Right atrium auricular region (tissue), 2 donors: ENCODE measurements at regions not wholly inside any gene's neighbourhood (a gene's known extent, or its start where the extent isn't known, plus 50 kb on each side); places are given as distances from the start of the nearest gene placed in this dataset.
"Not testable (repeated sequence)": the region's sequence is repeated elsewhere in the genome, so short reads cannot be mapped to it uniquely, and the experiment has no call there.

Experiments
- DNase-seq: peaks from one replicate; pipeline ENCODE4 v3.0.0-alpha.2; 2019; ENCODE audit warnings: low spot score
- H3K27ac ChIP-seq, 2 donors: fragments of 200-600 bp; sonication (generic); 1 replicate in 1 of 2; 2 replicates in 1 of 2; pipeline ENCODE4 v1.5.1; 2016 to 2019
- H3K27me3 ChIP-seq, 2 donors: fragments of 200-600 bp; sonication (generic); one replicate each; pipeline versions ENCODE4 v1.5.1 to v1.6.0; 2017 to 2019
- H3K36me3 ChIP-seq: fragments of 200-600 bp; sonication (generic); one replicate; pipeline ENCODE4 v1.5.1; 2016
- H3K4me1 ChIP-seq, 2 donors: fragments of 200-600 bp; sonication (generic); one replicate each; pipeline versions ENCODE4 v1.5.1 to v1.6.0; 2017 to 2019
- H3K4me3 ChIP-seq, 2 donors: fragments of 200-600 bp; sonication (generic); 1 replicate in 1 of 2; 2 replicates in 1 of 2; pipeline ENCODE4 v1.5.1; 2017 to 2019; ENCODE audit warnings: mild to moderate bottlenecking in 1 of 2, moderate library complexity in 1 of 2
- H3K9me3 ChIP-seq, 2 donors: fragments of 200-600 bp; sonication (generic); one replicate each; pipeline ENCODE4 v1.5.1; 2019
- TF ChIP-seq, protein P1 (sequence below), 2 donors: fragments of 200-600 bp; sonication (generic); IDR thresholded peaks; one replicate each; pipeline ENCODE4 v1.5.1; 2019; ENCODE audit warnings: antibody characterized with exemption in 2 of 2

GRCh38 chr1:30464187-30464617 is 259.2 kb downstream of the MATN1 start:
- Histone ChIP-seq H3K4me1 (no peaks in the 10 kb centered on the region), H3K27ac (no peak overlapping the region), H3K9me3 (no peaks in the 10 kb centered on the region), H3K4me3 (no peak overlapping the region), H3K36me3 (no peaks in the 10 kb centered on the region), H3K27me3 (no peaks in the 10 kb centered on the region)
- TF ChIP-seq, protein P1, sequence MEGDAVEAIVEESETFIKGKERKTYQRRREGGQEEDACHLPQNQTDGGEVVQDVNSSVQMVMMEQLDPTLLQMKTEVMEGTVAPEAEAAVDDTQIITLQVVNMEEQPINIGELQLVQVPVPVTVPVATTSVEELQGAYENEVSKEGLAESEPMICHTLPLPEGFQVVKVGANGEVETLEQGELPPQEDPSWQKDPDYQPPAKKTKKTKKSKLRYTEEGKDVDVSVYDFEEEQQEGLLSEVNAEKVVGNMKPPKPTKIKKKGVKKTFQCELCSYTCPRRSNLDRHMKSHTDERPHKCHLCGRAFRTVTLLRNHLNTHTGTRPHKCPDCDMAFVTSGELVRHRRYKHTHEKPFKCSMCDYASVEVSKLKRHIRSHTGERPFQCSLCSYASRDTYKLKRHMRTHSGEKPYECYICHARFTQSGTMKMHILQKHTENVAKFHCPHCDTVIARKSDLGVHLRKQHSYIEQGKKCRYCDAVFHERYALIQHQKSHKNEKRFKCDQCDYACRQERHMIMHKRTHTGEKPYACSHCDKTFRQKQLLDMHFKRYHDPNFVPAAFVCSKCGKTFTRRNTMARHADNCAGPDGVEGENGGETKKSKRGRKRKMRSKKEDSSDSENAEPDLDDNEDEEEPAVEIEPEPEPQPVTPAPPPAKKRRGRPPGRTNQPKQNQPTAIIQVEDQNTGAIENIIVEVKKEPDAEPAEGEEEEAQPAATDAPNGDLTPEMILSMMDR (IDR thresholded peaks at IDR 0.05): no peak
- no peak for DNase-seq

GRCh38 chr1:30462826-30463425 is 260.5 kb downstream of the MATN1 start:
- TF ChIP-seq, protein P1 (IDR thresholded peaks at IDR 0.05): no peak
- Histone ChIP-seq H3K9me3 (no peaks in the 10 kb centered on the region), H3K27me3 (no peaks in the 10 kb centered on the region), H3K4me3 (no peak overlapping the region), H3K36me3 (no peaks in the 10 kb centered on the region), H3K27ac (no peak overlapping the region), H3K4me1 (no peaks in the 10 kb centered on the region)
- no peak for DNase-seq

- Histone ChIP-seq H3K9me3 (no peaks in the 10 kb centered on the region), H3K27me3 (no peaks in the 10 kb centered on the region), H3K27ac (no peak overlapping the region), H3K36me3 (no peaks in the 10 kb centered on the region), H3K4me1 (no peaks in the 10 kb centered on the region), H3K4me3 (no peak overlapping the region)
- no peak for DNase-seq
- TF ChIP-seq, protein P1 (IDR thresholded peaks at IDR 0.05): no peak
These were observed 261.2 kb downstream of the MATN1 start for GRCh38 chr1:30462166-30462565.

DNA sequence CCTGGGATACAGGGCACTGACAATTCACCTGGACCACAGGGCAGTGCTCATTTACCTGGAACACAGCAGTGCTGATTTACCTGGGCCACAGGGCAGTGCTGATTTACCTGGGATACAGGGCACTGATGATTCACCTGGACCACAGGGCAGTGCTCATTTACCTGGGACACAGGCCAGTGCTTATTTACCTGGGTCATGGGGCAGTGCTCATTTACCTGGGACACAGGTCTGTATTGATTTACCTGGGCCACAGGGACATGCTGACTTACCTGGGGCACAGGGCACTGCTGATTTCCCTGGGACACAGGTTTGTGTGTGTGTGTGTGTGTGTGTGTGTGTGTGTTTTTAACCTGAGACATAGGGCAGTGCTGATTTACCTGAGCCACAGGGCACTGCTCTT is 261.7 kb downstream of the MATN1 start:
- H3K4me1 ChIP-seq: no peaks in the 10 kb centered on the region
- TF ChIP-seq, protein P1 (IDR thresholded peaks at IDR 0.05): no peak
- no peaks in the 10 kb centered on the region for H3K36me3 ChIP-seq
- H3K4me3 ChIP-seq: no peak overlapping the region
- DNase-seq: no peak
- no peak overlapping the region for H3K27ac ChIP-seq
- H3K9me3 ChIP-seq: no peaks in the 10 kb centered on the region
- no peaks in the 10 kb centered on the region for H3K27me3 ChIP-seq

DNA sequence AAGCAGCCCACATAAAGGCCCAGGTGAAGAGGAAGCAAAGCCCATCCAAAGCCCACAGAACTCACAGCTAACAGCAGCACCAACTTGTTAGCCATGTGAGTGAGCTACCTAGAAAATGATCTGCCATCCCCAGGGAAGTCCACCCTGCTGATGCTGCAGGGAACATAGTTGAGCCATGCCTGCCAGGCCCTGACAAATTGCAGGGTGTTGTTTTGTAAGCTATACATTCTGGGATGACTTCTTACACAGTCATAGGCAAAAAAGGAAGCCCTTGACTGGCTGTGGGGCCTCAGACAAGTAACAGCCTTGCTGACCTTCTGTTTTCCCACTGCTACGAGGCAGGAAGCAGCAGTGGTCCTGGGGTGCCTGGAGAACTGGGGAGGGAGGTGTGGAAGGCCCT is 262.7 kb downstream of the MATN1 start:
- Histone ChIP-seq H3K27ac (no peak overlapping the region), H3K9me3 (no peaks in the 10 kb centered on the region), H3K36me3 (no peaks in the 10 kb centered on the region), H3K4me1 (no peaks in the 10 kb centered on the region), H3K27me3 (no peaks in the 10 kb centered on the region), H3K4me3 (no peak overlapping the region)
- TF ChIP-seq, protein P1 (IDR thresholded peaks at IDR 0.05): no peak
- no peak for DNase-seq

DNA sequence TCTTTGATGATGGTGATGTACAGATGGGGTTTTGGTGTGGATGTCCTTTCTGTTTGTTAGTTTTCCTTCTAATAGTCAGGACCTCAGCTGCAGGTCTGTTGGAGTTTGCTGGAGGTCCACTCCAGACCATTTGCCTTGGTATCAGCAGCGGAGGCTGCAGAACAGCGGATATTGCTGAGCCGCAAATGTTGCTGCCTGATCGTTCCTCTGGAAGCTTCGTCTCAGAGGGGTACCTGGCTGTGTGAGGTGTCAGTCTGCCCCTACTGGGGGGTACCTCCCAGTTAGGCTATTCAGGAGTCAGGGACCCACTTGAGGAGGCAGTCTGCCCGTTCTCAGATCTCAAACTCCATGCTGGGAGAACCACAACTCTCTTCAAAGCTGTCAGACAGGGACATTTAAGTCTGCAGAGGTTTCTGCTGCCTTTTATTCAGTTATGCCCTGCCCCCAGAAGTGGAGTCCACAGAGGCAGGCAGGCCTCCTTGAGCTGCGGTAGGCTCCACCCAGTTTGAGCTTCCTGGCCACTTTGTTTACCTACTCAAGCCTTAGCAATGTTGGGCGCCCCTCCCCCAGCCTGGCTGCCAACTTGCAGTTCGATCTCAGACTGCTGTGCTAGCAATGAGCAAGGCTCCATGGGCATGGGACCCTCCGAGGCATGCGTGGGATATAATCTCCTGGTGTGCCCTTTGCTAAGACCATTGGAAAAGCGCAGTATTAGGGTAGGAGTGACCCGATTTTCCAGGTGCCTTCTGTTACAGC is 264.5 kb downstream of the MATN1 start:
- not testable (repeated sequence) for H3K9me3 ChIP-seq, H3K27ac ChIP-seq, H3K36me3 ChIP-seq, H3K4me1 ChIP-seq, H3K4me3 ChIP-seq, DNase-seq, H3K27me3 ChIP-seq
